HG03558 (cell line): ENCODE measurements at regions not wholly inside any gene's neighbourhood (a gene's known extent, or its start where the extent isn't known, plus 50 kb on each side); places are given as distances from the start of the nearest gene placed in this dataset.

Experiments used
- ATAC-seq: cut with Tn5 transposase; IDR thresholded peaks from one replicate; pipeline ENCODE4 v1.9.1; 2021; ENCODE audit warnings: moderate number of reproducible peaks; ENCODE audit not compliant: unreplicated experiment; ENCODE audit errors: extremely low read depth

GRCh38 chr9:14366076-14366475, 52.1 kb upstream of the NFIB start:
- no peak for ATAC-seq

GRCh38 chr9:14365670-14366069, 51.7 kb upstream of the NFIB start:
- ATAC-seq = no peak
